KMS-11 (cell line): ENCODE measurements at regions not wholly inside any gene's neighbourhood (a gene's known extent, or its start where the extent isn't known, plus 50 kb on each side); places are given as distances from the start of the nearest gene placed in this dataset.

Experiments used
- H2AFZ ChIP-seq: fragments of 200-600 bp; sonication (generic); 2 replicates; pipeline ENCODE4 v1.6.1; 2016; ENCODE audit warnings: antibody characterized with exemption, mixed run types, low read depth
- H3K27ac ChIP-seq: fragments of 200-600 bp; sonication (generic); 2 replicates; pipeline ENCODE4 v1.6.1; 2016; ENCODE audit warnings: mild to moderate bottlenecking, mixed run types
- H3K27me3 ChIP-seq: fragments of 200-600 bp; sonication (generic); 2 replicates; pipeline ENCODE4 v1.6.1; 2017; ENCODE audit warnings: mild to moderate bottlenecking, low read depth, mixed run types, moderate library complexity; ENCODE audit not compliant: insufficient read depth
- H3K36me3 ChIP-seq: fragments of 200-600 bp; sonication (generic); 2 replicates; pipeline ENCODE4 v1.6.1; 2017; ENCODE audit warnings: mild to moderate bottlenecking, mixed run types; ENCODE audit not compliant: insufficient read depth
- H3K4me1 ChIP-seq: fragments of 200-600 bp; sonication (generic); 2 replicates; pipeline ENCODE4 v1.6.1; 2016; ENCODE audit warnings: mild to moderate bottlenecking, low read depth, mixed run types; ENCODE audit not compliant: poor library complexity, severe bottlenecking
- H3K4me2 ChIP-seq: fragments of 200-600 bp; sonication (generic); 2 replicates; pipeline ENCODE4 v1.7.0; 2016; ENCODE audit warnings: mild to moderate bottlenecking, mixed run types
- H3K4me3 ChIP-seq: fragments of 200-600 bp; sonication (generic); IDR thresholded peaks from 2 replicates; pipeline ENCODE4 v1.6.1; 2017; ENCODE audit warnings: low read depth, low read length, mixed read lengths; ENCODE audit not compliant: insufficient read depth
- H3K79me2 ChIP-seq: fragments of 200-600 bp; sonication (generic); 2 replicates; pipeline ENCODE4 v1.6.1; 2016; ENCODE audit warnings: low read depth, mixed run types; ENCODE audit not compliant: insufficient read depth
- H3K9ac ChIP-seq: fragments of 200-600 bp; sonication (generic); 2 replicates; pipeline ENCODE4 v1.6.1; 2016; ENCODE audit warnings: mild to moderate bottlenecking, mixed run types
- H4K20me1 ChIP-seq: fragments of 200-600 bp; sonication (generic); 2 replicates; pipeline ENCODE4 v1.6.1; 2016; ENCODE audit warnings: mild to moderate bottlenecking, mixed run types; ENCODE audit not compliant: insufficient read depth
- TF ChIP-seq, protein P1 (sequence below): fragments of 200-600 bp; sonication (generic); conservative IDR thresholded peaks from 2 replicates; pipeline ENCODE4 v1.6.1; 2017; ENCODE audit warnings: low read depth, mild to moderate bottlenecking, antibody characterized with exemption, low read length, moderate library complexity, mixed read lengths

DNA sequence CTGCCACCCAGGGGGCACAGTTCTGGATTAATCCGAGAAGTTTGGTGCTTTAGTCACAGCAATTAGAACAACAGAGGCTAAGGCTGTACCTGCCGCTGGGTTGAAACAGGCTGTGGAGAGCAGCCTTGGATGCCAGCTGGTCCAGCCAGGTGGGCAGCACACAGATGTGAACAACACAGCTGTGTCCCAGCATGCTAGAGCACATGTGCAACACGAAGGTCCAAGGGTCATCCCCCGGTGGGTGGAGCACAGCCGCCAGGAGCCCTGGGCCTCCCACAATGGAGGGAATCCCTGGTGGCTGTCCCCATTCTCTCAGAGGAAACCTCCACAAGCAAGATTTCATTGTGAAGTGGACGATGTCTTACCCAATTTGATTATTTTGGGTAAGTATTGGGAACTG lies 99.2 kb upstream of the SYNDIG1 start:
- H2AFZ ChIP-seq, result no peak overlapping the region
- no peak overlapping the region for H3K4me3 ChIP-seq
- H4K20me1 ChIP-seq, result no peaks in the 10 kb centered on the region
- H3K27ac ChIP-seq, result no peak overlapping the region
- no peaks in the 10 kb centered on the region for H3K27me3 ChIP-seq
- TF ChIP-seq, protein P1, sequence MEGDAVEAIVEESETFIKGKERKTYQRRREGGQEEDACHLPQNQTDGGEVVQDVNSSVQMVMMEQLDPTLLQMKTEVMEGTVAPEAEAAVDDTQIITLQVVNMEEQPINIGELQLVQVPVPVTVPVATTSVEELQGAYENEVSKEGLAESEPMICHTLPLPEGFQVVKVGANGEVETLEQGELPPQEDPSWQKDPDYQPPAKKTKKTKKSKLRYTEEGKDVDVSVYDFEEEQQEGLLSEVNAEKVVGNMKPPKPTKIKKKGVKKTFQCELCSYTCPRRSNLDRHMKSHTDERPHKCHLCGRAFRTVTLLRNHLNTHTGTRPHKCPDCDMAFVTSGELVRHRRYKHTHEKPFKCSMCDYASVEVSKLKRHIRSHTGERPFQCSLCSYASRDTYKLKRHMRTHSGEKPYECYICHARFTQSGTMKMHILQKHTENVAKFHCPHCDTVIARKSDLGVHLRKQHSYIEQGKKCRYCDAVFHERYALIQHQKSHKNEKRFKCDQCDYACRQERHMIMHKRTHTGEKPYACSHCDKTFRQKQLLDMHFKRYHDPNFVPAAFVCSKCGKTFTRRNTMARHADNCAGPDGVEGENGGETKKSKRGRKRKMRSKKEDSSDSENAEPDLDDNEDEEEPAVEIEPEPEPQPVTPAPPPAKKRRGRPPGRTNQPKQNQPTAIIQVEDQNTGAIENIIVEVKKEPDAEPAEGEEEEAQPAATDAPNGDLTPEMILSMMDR, result no peak
- no peaks in the 10 kb centered on the region for H3K36me3 ChIP-seq
- no peak overlapping the region for H3K4me2 ChIP-seq
- no peaks in the 10 kb centered on the region for H3K4me1 ChIP-seq
- H3K79me2 ChIP-seq, result no peaks in the 10 kb centered on the region
- H3K9ac ChIP-seq, result no peak overlapping the region

DNA sequence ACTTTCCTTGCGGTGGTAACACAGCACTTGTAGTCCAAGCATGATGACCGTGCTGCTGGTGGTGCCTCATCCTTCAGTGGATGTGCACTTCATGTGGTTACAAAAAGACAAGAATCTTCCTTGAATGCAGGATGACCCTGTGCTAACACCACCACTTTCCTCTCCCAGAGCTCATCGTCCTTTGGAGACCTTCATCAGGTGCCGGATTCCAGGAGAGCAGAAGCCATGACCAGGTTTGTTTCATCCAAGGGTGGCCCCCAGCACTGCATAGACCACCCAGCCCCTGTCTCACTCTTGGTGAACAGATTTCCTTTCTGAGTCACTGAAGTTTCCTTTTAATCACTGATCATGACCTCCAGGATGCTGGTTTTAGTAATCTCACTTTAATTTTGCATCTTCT lies 101.2 kb upstream of the SYNDIG1 start:
- H3K79me2 ChIP-seq, result no peaks in the 10 kb centered on the region
- no peaks in the 10 kb centered on the region for H3K4me1 ChIP-seq
- H3K9ac ChIP-seq, result no peak overlapping the region
- no peaks in the 10 kb centered on the region for H4K20me1 ChIP-seq
- H3K4me2 ChIP-seq, result no peak overlapping the region
- no peak overlapping the region for H2AFZ ChIP-seq
- TF ChIP-seq, protein P1, result no peak
- no peaks in the 10 kb centered on the region for H3K36me3 ChIP-seq
- no peaks in the 10 kb centered on the region for H3K27me3 ChIP-seq
- no peak overlapping the region for H3K27ac ChIP-seq
- H3K4me3 ChIP-seq, result no peak overlapping the region

DNA sequence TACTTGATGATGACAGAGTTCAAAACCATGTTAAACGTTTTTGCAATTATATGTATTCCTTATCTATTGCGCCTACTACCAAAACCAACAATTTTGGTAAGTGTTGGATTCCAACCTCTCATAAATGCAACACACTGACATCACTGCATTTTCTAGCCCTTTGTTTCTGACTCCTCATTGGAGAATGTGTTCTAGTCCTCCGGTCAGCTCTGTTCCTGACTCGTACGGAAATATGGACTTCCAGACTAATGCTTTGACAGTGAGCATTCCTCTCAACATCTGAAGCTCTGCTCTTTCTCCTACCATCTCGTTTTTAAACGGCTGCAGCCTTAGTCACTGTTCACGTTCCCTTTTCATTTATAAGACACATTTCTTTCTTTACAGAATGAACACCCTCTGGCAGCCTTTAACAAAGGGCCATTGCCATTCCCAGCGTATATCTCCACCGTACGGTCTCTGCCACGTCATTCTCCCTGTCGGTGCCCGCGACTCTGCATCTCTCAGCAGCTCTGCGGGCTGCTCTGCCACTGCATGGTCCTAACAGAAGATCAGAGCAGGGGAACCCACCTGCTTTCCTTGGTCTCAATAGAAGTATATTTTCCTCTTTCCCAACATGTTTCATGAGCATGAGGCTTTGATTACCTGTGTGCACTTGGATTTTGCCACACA lies 103.0 kb upstream of the SYNDIG1 start:
- no peak overlapping the region for H3K27ac ChIP-seq
- H2AFZ ChIP-seq, result no peak overlapping the region
- no peaks in the 10 kb centered on the region for H3K36me3 ChIP-seq
- no peaks in the 10 kb centered on the region for H3K79me2 ChIP-seq
- no peaks in the 10 kb centered on the region for H3K27me3 ChIP-seq
- no peak overlapping the region for H3K4me3 ChIP-seq
- H3K4me1 ChIP-seq, result no peaks in the 10 kb centered on the region
- TF ChIP-seq, protein P1, result no peak
- H3K9ac ChIP-seq, result no peak overlapping the region
- no peaks in the 10 kb centered on the region for H4K20me1 ChIP-seq
- H3K4me2 ChIP-seq, result no peak overlapping the region

DNA sequence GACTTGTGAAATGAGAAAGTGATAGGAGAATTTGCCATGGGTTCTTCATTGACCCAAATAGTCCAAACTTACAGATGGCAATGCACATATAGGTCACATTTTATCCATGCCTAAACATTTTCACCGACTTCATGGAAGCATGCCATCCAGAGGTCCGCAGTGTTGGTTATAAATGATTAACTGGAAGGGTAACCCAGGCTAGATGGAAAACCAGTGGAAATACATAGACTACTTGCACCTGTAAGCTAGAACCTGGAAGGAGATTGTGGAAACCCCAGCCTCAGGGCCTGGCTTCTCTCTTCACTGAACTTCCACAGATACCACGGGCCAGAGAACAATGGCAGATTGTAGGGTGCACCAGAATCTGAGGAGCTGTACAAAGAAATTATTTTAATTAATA lies 103.8 kb upstream of the SYNDIG1 start:
- Histone ChIP-seq H3K79me2 (no peaks in the 10 kb centered on the region), H3K4me1 (no peaks in the 10 kb centered on the region), H3K4me2 (no peak overlapping the region), H4K20me1 (no peaks in the 10 kb centered on the region), H2AFZ (no peak overlapping the region), H3K36me3 (no peaks in the 10 kb centered on the region), H3K27me3 (no peaks in the 10 kb centered on the region), H3K27ac (no peak overlapping the region), H3K9ac (no peak overlapping the region), H3K4me3 (no peak overlapping the region)
- TF ChIP-seq, protein P1, result no peak
